Activated CD4-positive, alpha-beta memory T cell treated with anti-CD3 and anti-CD28 coated beads for 36 hours (primary cell): ENCODE measurements at regions not wholly inside any gene's neighbourhood (a gene's known extent, or its start where the extent isn't known, plus 50 kb on each side); places are given as distances from the start of the nearest gene placed in this dataset.

Experiments used
- CTCF ChIA-PET: fragments of 350-600 bp; sonication (Branson Sonifier 250); formaldehyde crosslinking; loops from one replicate; lab custom pipeline; 2021; ENCODE audit warnings: antibody characterized with exemption, inconsistent platforms; lab: Charles Lee
- POLR2A ChIA-PET: fragments of 350-600 bp; sonication (Branson Sonifier 250); formaldehyde crosslinking; loops from one replicate; lab custom pipeline; 2021; ENCODE audit warnings: antibody characterized with exemption; lab: Charles Lee
- DNase-seq: peaks from one replicate; pipeline ENCODE4 v3.0.0-alpha.2; 2020
- H3K27ac Mint-ChIP-seq: one replicate; pipeline ENCODE4 v1.8.0; 2021; ENCODE audit warnings: mixed read lengths
- H3K27me3 Mint-ChIP-seq: one replicate; pipeline ENCODE4 v1.8.0; 2021; ENCODE audit warnings: mixed read lengths
- H3K36me3 Mint-ChIP-seq: one replicate; pipeline ENCODE4 v1.8.0; 2021; ENCODE audit warnings: mixed read lengths
- H3K4me1 Mint-ChIP-seq: one replicate; pipeline ENCODE4 v1.8.0; 2021; ENCODE audit warnings: low read depth, mixed read lengths
- H3K4me3 Mint-ChIP-seq: one replicate; pipeline ENCODE4 v1.8.0; 2021; ENCODE audit warnings: mild to moderate bottlenecking, mixed read lengths
- H3K9me3 Mint-ChIP-seq: one replicate; pipeline ENCODE4 v1.8.0; 2021; ENCODE audit warnings: mixed read lengths
- intact Hi-C: fragments of 100-400 bp; cut with micrococcal nuclease; formaldehyde crosslinking; loops from one replicate; pipeline ENCODE4 v1.15.1; 2023

DNA sequence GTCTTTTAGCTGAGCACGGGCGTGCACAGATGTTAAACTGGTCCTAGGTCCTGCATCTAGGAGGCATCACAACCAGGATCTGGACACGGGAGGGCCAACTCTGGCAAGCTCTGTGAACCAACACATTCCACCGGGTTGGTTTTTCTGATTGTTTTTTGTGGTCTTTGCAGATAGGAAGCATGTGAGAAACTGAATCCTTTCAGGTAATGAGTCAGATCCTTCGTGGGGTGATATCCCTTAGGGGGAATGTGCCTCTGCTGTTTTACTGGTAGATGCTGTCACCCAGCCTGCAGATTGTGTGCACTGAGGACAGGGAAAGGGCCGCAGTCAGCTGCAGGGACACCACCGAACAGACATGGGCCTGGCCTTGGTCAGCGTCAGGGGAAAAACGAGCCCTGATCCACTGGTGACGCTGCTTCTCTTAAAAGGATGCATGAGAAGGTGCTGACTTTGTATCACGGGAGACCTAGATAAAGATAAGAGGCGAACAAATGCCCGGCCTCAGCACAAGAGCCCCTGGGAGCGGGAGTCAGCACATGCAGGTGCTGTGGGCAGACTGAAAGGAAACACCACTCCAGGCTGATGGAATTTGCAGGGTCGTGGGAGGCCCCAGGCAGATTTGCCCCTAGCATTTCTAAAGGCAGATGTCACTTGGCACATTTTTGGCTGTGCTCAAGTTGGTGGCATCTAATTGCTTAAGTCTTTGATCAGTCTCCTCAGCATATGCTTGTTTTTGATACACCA, 51.1 kb downstream of the DOP1B start:
- peaks cover 41% of the 10 kb centered on the region for H3K4me1 Mint-ChIP-seq
- intact Hi-C loops, result no loop called here
- H3K27ac Mint-ChIP-seq, result no peak overlapping the region
- H3K36me3 Mint-ChIP-seq, result peaks cover 23% of the 10 kb centered on the region
- H3K27me3 Mint-ChIP-seq, result no peaks in the 10 kb centered on the region
- no peaks in the 10 kb centered on the region for H3K9me3 Mint-ChIP-seq
- ChIA-PET POLR2A (no interaction called here), CTCF (interaction anchor here (0.6 kb wide), 1 partner anchor 68 kb away, joined by 3 read pairs; no protein-coding TSS in a partner anchor)
- no peak overlapping the region for H3K4me3 Mint-ChIP-seq
- DNase-seq, result peak; percentile 28

DNA sequence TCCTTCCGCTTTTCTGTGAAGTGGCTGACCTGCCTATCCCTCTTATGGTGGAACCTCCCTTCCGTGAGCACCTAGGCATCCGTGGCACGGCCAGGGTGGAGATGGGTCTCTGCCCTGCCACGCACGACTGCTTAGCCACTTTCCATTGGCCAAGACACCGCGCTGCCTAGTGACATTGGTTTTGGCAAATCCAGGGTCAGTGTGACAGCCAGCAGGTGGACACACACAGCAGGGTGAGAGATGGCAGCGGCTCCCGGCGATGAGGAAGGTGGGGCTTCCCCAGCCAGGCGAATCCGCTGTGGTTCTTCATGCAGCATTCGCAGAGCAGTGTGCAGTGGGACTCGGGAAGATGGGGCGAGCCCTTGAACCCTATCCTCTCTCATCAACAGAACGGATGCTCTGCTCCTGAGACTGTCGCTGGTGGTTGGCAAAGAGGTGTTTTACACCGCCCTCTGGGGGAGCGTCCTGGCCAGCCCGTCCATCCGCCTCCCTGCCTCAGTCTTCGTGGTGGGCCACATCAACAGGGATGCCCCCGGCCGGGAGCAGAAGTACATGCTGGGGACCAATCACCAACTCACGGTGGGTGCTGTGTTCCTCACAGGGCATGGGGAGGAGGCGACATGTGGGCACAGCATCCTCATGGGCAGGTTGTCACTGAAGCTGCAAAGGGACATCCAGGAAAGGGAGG, 51.8 kb downstream of the DOP1B start:
- Mint-ChIP-seq H3K27ac (no peak overlapping the region), H3K27me3 (no peaks in the 10 kb centered on the region), H3K36me3 (peaks cover 23% of the 10 kb centered on the region), H3K4me3 (no peak overlapping the region), H3K4me1 (peaks cover 34% of the 10 kb centered on the region), H3K9me3 (no peaks in the 10 kb centered on the region)
- intact Hi-C loops, result loop anchor here (1.0 kb wide), 2 partner anchors 55 to 67 kb away; no protein-coding TSS in a partner anchor
- ChIA-PET POLR2A (no interaction called here), CTCF (interaction anchor here (1.4 to 3.9 kb wide), 8 partner anchors 15 to 149 kb away, joined by 3 to 37 read pairs (median 6); no protein-coding TSS in a partner anchor)
- DNase-seq, result no peak

DNA sequence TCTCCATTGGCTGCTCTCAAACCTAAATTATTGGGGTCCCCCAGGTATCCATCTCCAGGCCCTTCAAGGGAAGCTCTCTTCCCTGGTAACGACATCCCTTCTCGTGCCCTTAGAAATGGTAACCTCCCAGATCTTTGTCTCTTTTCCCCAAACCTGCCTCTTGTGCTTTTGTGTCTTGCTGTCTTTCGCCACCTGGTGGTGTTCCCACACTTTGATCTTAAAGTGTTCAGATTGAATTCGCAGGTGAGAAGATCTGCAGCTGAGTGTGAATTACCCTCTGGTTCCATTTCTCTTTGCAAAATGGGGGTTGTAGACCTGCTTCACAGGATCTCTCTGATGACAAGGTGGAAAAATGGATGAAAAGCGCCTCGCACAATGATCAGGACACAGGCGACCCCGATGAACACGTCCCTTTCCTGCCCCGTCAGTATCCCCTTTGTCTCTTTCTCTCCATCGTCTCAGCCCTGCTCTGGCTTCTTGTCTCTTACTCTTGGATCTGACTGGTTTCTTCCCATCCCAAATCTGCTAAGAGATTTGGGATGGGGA, 53.1 kb downstream of the DOP1B start:
- H3K36me3 Mint-ChIP-seq, result peaks cover 24% of the 10 kb centered on the region
- H3K9me3 Mint-ChIP-seq, result no peaks in the 10 kb centered on the region
- H3K27me3 Mint-ChIP-seq, result no peaks in the 10 kb centered on the region
- CTCF ChIA-PET, result interaction anchor here (0.7 to 3.9 kb wide), 9 partner anchors 14 to 150 kb away, joined by 3 to 37 read pairs (median 6); no protein-coding TSS in a partner anchor
- POLR2A ChIA-PET, result no interaction called here
- peaks cover 25% of the 10 kb centered on the region for H3K4me1 Mint-ChIP-seq
- H3K27ac Mint-ChIP-seq, result no peak overlapping the region
- intact Hi-C loops, result loop anchor here (1.0 kb wide), 2 partner anchors 56 to 68 kb away; no protein-coding TSS in a partner anchor
- no peak overlapping the region for H3K4me3 Mint-ChIP-seq
- peak; percentile 62 for DNase-seq

DNA sequence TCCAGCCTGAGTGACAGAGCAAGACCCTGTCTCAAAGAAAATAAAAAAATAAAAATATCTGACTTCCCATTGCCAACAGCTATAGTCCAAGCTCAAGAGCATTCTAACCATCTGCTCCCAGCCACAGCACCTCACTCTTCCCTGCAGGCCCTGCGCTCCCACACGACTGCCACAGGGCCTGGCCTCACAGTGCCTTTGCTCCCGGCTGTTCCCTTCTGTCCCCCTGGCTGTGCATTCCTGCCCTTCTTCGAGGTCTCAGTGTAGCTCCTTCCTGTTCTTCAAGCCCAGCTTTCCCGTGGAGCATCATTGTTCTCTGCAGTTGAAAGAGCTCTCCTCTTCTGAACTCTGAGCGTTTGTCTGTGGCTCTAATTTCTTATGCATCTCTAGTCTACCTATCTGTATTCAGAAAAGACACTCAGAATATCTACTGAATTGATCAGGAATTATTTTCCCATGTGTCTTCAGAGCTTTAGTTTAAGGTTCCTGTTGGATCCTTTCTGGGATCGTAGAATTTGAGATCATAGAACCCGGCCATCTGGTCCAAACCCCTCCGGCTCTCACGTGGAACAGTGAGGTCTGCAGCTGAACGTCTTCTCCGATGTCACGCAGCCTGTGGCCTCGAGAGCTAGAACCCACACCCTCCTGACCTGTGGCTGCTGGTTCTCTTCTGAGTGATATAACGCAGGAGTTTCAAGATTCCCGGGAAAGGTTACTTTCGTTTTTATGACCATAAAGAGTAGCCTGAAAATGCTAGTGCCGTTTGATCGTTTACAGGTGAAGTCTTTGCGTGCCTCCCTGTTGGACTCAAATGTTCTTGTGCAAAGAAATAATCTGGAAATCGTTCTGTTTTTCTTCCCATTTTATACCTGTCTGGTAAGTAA, 54.4 kb downstream of the DOP1B start:
- Mint-ChIP-seq H3K9me3 (no peaks in the 10 kb centered on the region), H3K4me3 (no peak overlapping the region), H3K4me1 (peaks cover 22% of the 10 kb centered on the region), H3K27ac (no peak overlapping the region), H3K27me3 (no peaks in the 10 kb centered on the region), H3K36me3 (peaks cover 24% of the 10 kb centered on the region)
- DNase-seq, result no peak
- POLR2A ChIA-PET, result no interaction called here
- CTCF ChIA-PET, result interaction anchor here (0.6 to 3.9 kb wide), 9 partner anchors 12 to 133 kb away, joined by 3 to 37 read pairs (median 4); no protein-coding TSS in a partner anchor
- intact Hi-C loops, result no loop called here

DNA sequence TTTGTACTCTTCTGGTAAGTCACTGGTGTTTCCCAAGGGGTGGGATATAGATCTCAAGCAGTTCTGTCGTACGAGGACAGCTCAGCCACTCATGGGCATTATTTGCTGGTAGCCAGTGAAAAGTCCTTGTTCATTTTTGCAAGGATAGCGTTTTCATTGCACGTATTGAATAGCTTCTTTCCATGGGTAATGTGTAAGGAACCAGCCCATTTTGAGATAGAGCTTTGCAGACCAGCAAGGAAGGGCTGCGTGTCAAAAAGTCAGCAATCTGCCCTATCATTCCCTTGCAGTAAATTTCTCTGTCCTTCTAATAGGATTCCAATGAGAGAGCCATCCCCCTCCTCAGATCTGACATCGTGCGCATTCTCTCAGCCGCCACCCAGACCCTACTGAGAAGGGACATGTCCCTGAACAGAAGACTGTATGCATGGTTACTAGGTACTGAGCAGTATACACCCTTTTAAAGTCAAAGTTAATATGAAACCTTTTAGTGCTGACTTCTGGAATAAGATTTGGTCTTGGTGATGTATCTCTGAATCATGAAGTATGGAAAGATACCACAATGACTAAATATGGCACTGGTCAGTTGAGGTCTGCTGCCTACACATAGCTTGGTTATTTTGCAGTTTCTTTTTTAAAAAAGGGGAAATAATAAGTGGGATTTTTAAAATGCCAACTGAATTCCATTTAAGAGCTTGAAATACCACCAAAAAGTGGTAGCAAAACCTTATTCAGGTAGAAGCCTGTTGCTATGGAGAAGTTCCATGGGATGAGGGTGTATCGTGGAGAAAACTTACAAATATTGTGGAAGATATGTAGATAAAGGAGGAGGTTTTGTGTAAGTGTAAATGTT, 55.3 kb downstream of the DOP1B start:
- POLR2A ChIA-PET, result no interaction called here
- Mint-ChIP-seq H3K9me3 (no peaks in the 10 kb centered on the region), H3K4me3 (no peak overlapping the region), H3K4me1 (peaks cover 22% of the 10 kb centered on the region), H3K27me3 (no peaks in the 10 kb centered on the region), H3K27ac (no peak overlapping the region), H3K36me3 (peaks cover 24% of the 10 kb centered on the region)
- no peak for DNase-seq
- intact Hi-C loops, result no loop called here
- CTCF ChIA-PET, result interaction anchor here (0.6 to 3.9 kb wide), 7 partner anchors 8 to 75 kb away, joined by 3 to 37 read pairs (median 3); no protein-coding TSS in a partner anchor

DNA sequence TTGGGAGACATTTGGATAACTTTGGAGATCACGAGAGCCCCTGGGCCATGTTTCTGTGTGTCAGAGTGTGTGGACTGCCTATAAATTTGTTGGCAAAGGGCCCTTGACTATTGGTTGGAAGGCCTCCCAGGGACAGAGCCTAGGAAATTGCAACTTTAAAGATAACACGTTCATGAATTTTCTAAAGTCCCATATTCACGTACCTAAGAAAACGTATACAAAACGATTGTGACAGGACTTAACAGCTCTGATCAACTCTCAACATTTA, 55.8 kb downstream of the DOP1B start:
- intact Hi-C loops, result no loop called here
- POLR2A ChIA-PET, result no interaction called here
- Mint-ChIP-seq H3K4me3 (no peak overlapping the region), H3K27me3 (no peaks in the 10 kb centered on the region), H3K27ac (no peak overlapping the region), H3K36me3 (peaks cover 26% of the 10 kb centered on the region), H3K4me1 (peaks cover 20% of the 10 kb centered on the region), H3K9me3 (no peaks in the 10 kb centered on the region)
- no peak for DNase-seq
- CTCF ChIA-PET, result interaction anchor here (0.6 to 0.9 kb wide), 2 partner anchors 9 to 59 kb away, joined by 3 to 6 read pairs; no protein-coding TSS in a partner anchor

DNA sequence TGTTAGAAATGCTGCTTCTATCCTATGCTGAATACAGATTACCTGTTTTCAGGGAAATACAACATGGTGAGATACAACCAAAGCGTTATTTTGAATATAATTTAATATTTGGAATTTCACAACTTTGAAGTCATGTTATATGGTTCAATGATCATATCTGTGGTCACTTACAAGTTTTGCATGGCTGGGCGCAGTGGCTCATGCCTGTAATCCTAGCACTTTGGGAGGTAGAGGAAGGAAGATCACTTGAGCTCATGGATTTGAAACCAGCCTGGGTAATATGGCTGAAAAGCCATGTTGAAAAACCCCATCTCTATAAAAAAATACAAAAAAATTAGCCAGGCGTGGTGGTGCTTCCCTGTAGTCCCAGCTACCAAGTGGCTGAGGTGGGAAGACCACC, 57.9 kb downstream of the DOP1B start:
- no peak overlapping the region for H3K4me3 Mint-ChIP-seq
- CTCF ChIA-PET, result interaction anchor here (1.1 kb wide), 1 partner anchor 27 kb away, joined by 3 read pairs; no protein-coding TSS in a partner anchor
- DNase-seq, result no peak
- POLR2A ChIA-PET, result interaction anchor here (0.6 kb wide), 2 partner anchors 41 to 784 kb away, joined by 3 to 4 read pairs; no protein-coding TSS in a partner anchor
- H3K9me3 Mint-ChIP-seq, result no peaks in the 10 kb centered on the region
- peaks cover 26% of the 10 kb centered on the region for H3K36me3 Mint-ChIP-seq
- H3K27ac Mint-ChIP-seq, result no peak overlapping the region
- H3K27me3 Mint-ChIP-seq, result no peaks in the 10 kb centered on the region
- H3K4me1 Mint-ChIP-seq, result peaks cover 14% of the 10 kb centered on the region
- intact Hi-C loops, result no loop called here

DNA sequence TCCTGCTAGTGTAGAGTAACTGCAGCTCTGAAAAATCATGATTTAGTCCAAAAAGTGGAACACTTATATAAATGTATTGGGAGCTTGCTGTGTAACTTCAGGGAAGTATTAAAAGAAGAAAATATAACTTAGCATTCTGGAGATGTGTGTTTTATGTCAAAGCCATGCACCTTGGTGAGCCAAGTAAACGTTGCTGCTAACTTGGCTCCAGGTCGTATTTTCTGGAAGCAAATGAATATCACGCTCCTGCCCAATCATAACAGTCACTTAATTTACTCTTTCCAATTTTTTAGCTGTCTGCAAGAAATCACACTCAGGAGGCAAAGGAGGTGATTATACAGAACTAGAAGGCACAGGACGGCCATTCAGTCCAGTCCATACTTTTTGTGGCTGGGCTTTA, 61.1 kb downstream of the DOP1B start:
- Mint-ChIP-seq H3K27ac (no peak overlapping the region), H3K36me3 (peaks cover 13% of the 10 kb centered on the region), H3K27me3 (no peaks in the 10 kb centered on the region), H3K4me1 (no peaks in the 10 kb centered on the region), H3K9me3 (no peaks in the 10 kb centered on the region), H3K4me3 (no peak overlapping the region)
- ChIA-PET POLR2A (no interaction called here), CTCF (no interaction called here)
- DNase-seq, result no peak
- intact Hi-C loops, result no loop called here

DNA sequence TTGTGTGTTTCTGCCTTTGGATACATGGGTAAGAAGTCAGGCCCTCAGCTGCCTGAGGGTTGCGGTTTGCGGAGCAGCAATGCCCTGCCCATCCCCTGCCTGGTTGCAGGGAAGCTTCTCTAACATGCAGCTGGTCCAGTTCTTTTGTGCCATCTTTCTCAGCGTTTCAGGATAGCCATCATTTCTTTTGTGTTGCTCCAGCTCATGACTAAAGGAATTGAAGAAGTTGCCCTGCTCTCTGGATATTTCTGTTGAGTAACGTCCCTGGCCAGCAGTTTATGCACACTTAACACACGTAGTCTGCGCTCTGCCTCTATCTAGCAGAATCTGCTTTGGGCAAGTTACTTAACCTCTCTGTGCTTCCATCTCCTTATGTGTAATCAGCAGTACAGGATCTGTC, 62.1 kb downstream of the DOP1B start:
- Mint-ChIP-seq H3K4me1 (no peaks in the 10 kb centered on the region), H3K9me3 (no peaks in the 10 kb centered on the region), H3K27ac (no peak overlapping the region), H3K27me3 (no peaks in the 10 kb centered on the region), H3K4me3 (no peak overlapping the region), H3K36me3 (peaks cover 15% of the 10 kb centered on the region)
- intact Hi-C loops, result no loop called here
- POLR2A ChIA-PET, result no interaction called here
- CTCF ChIA-PET, result no interaction called here
- no peak for DNase-seq

DNA sequence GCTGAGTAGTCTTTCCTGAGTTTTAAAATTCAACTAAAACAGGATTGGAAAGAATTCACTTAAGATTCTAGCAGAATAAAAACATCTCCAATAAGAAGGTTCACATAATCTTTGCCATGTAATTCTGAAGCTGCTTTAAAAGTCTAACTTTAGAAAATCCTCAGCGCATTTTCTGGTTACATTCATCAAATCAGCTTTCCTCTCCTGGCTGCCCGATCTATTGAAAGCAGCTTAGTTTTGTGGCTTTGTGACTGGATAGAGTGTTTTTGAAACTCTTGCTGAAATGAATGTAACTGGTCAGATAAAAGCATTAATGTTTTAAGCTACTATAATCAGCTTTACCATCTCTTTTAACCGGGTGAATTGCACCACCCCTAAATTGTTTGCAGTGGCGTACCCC, 66.8 kb downstream of the DOP1B start:
- intact Hi-C loops, result no loop called here
- CTCF ChIA-PET, result interaction anchor here (1.0 to 2.4 kb wide), 2 partner anchors 14 to 97 kb away, joined by 3 to 13 read pairs; no protein-coding TSS in a partner anchor
- H3K27me3 Mint-ChIP-seq, result no peaks in the 10 kb centered on the region

DNA sequence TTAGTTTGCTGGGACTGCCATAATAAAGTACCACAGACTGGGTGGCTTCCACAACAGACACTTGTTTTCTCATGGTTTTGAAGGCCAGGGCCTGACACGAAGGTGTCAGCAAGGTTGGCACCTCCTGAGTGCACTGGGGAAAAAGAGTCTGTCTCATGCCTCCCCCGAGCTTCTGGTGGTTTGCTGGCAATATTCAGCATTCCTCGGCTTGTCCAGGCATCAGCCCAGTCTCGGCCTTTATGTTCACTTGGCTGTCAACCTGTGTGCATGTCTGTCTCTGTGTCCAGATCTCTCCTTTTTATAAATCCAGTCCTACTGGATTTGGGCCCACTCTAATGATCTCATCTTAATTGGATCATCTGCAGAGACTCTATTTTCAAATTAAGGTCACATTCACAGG, 72.6 kb downstream of the DOP1B start:
- H3K36me3 Mint-ChIP-seq, result peaks cover 26% of the 10 kb centered on the region
- no peak for DNase-seq
- intact Hi-C loops, result no loop called here
- POLR2A ChIA-PET, result no interaction called here
- peaks cover 11% of the 10 kb centered on the region for H3K4me1 Mint-ChIP-seq
- no peaks in the 10 kb centered on the region for H3K9me3 Mint-ChIP-seq
- H3K27ac Mint-ChIP-seq, result no peak overlapping the region
- no peak overlapping the region for H3K4me3 Mint-ChIP-seq
- no peaks in the 10 kb centered on the region for H3K27me3 Mint-ChIP-seq
- CTCF ChIA-PET, result no interaction called here

More for the DNA sequence above, 66.8 kb downstream of the DOP1B start:
- POLR2A ChIA-PET, result no interaction called here
- Mint-ChIP-seq H3K36me3 (peaks cover 19% of the 10 kb centered on the region), H3K9me3 (no peaks in the 10 kb centered on the region), H3K4me3 (no peak overlapping the region), H3K4me1 (no peaks in the 10 kb centered on the region), H3K27ac (no peak overlapping the region)
- no peak for DNase-seq
